ENCODE measurements at regions not wholly inside any gene's neighbourhood (a gene's known extent, or its start where the extent isn't known, plus 50 kb on each side); places are given as distances from the start of the nearest gene placed in this dataset.
"Not testable (repeated sequence)": the region's sequence is repeated elsewhere in the genome, so short reads cannot be mapped to it uniquely, and the experiment has no call there.

- intact Hi-C loops (cut with micrococcal nuclease), result no loop called here
- no peaks in the 10 kb centered on the region for H3K9me3 Mint-ChIP-seq
- H3K4me3 Mint-ChIP-seq, result no peak overlapping the region
- no peak for TF ChIP-seq CTCF (IDR thresholded peaks at IDR 0.05)
- no peaks in the 10 kb centered on the region for H3K4me1 Mint-ChIP-seq (ENCODE audit: low read depth)
- ChIA-PET POLR2A (no interaction called here), CTCF (no interaction called here)
- H3K36me3 Mint-ChIP-seq (ENCODE audit: low read depth), result no peaks in the 10 kb centered on the region
- no peaks in the 10 kb centered on the region for H3K27me3 Mint-ChIP-seq
- H3K27ac Mint-ChIP-seq, result no peak overlapping the region
- DNase-seq, result no peak
- ATAC-seq, result no peak
Observed at GRCh38 chr6:102815207-102815606, 1421.7 kb downstream of the GRIK2 start.

- Mint-ChIP-seq H3K9me3 (peaks cover 2% of the 10 kb centered on the region), H3K4me3 (no peak overlapping the region), H3K4me1 (ENCODE audit: low read depth) (no peaks in the 10 kb centered on the region), H3K27me3 (no peaks in the 10 kb centered on the region), H3K36me3 (ENCODE audit: low read depth) (no peaks in the 10 kb centered on the region), H3K27ac (no peak overlapping the region)
- ATAC-seq (no peak), DNase-seq (no peak)
- intact Hi-C loops (cut with micrococcal nuclease), result no loop called here
- POLR2A ChIA-PET, result no interaction called here
- TF ChIP-seq CTCF (IDR thresholded peaks at IDR 0.05), result no peak
- CTCF ChIA-PET, result no interaction called here
Observed at GRCh38 chr6:102813489-102814275, 1420.2 kb downstream of the GRIK2 start.

- Mint-ChIP-seq H3K36me3 (ENCODE audit: low read depth) (no peaks in the 10 kb centered on the region), H3K27me3 (no peaks in the 10 kb centered on the region), H3K9me3 (peaks cover 2% of the 10 kb centered on the region), H3K27ac (no peak overlapping the region), H3K4me3 (no peak overlapping the region), H3K4me1 (ENCODE audit: low read depth) (no peaks in the 10 kb centered on the region)
- no peak for DNase-seq
- ATAC-seq, result no peak
- POLR2A ChIA-PET, result no interaction called here
- intact Hi-C loops (cut with micrococcal nuclease), result no loop called here
- CTCF ChIA-PET, result no interaction called here
- no peak for TF ChIP-seq CTCF (IDR thresholded peaks at IDR 0.05)
Observed at GRCh38 chr6:102812242-102812641, 1418.7 kb downstream of the GRIK2 start.

- CTCF ChIA-PET; H3K4me3 Mint-ChIP-seq; H3K27me3 Mint-ChIP-seq; DNase-seq; ATAC-seq; H3K4me1 Mint-ChIP-seq (ENCODE audit: low read depth); H3K9me3 Mint-ChIP-seq; H3K27ac Mint-ChIP-seq; POLR2A ChIA-PET; intact Hi-C loops (cut with micrococcal nuclease); H3K36me3 Mint-ChIP-seq (ENCODE audit: low read depth): not testable (repeated sequence)
Observed at GRCh38 chr6:102808944-102809505, 1415.5 kb downstream of the GRIK2 start.

- H3K27me3 Mint-ChIP-seq, result no peaks in the 10 kb centered on the region
- no peak overlapping the region for H3K27ac Mint-ChIP-seq
- intact Hi-C loops (cut with micrococcal nuclease), result no loop called here
- no peaks in the 10 kb centered on the region for H3K36me3 Mint-ChIP-seq (ENCODE audit: low read depth)
- DNase-seq (no peak), ATAC-seq (no peak)
- peaks cover 1% of the 10 kb centered on the region for H3K9me3 Mint-ChIP-seq
- no peak for TF ChIP-seq CTCF (IDR thresholded peaks at IDR 0.05)
- H3K4me1 Mint-ChIP-seq (ENCODE audit: low read depth), result no peaks in the 10 kb centered on the region
- no peak overlapping the region for H3K4me3 Mint-ChIP-seq
- ChIA-PET POLR2A (no interaction called here), CTCF (no interaction called here)
Observed at GRCh38 chr6:102799051-102799450, 1405.5 kb downstream of the GRIK2 start.

All from activated CD8-positive, alpha-beta T cell treated with anti-CD3 and anti-CD28 coated beads for 36 hours (primary cell).